ENCODE measurements at regions not wholly inside any gene's neighbourhood (a gene's known extent, or its start where the extent isn't known, plus 50 kb on each side); places are given as distances from the start of the nearest gene placed in this dataset.

GRCh38 chr7:35390146-35390545 lies 136.2 kb upstream of the TBX20 start:
- Histone ChIP-seq H3K36me3 (ENCODE audit: control insufficient read depth, insufficient read depth, low read length) (no peaks in the 10 kb centered on the region), H3K4me2 (ENCODE audit: extremely low read depth, insufficient read depth, low read length) (no peak overlapping the region), H3K4me1 (ENCODE audit: control insufficient read depth, extremely low read depth, insufficient read depth, low read length) (no peaks in the 10 kb centered on the region), H2AFZ (ENCODE audit: low read length) (no peak overlapping the region), H3K4me3 (replicated peaks in 1 of 4; ENCODE audit: control extremely low read depth in 1 of 4, insufficient read depth in 1 of 4, low read depth in 3 of 4, low read length in 4 of 4) (no peak overlapping the region), H3K79me2 (ENCODE audit: control insufficient read depth, insufficient read depth, low read length) (no peaks in the 10 kb centered on the region), H3K27ac (ENCODE audit: insufficient read depth, low read length) (no peak overlapping the region), H3K27me3 (ENCODE audit: control insufficient read depth, insufficient read depth, low read length) (no peaks in the 10 kb centered on the region), H4K20me1 (ENCODE audit: control insufficient read depth, extremely low read depth, insufficient read depth, low read length) (no peaks in the 10 kb centered on the region), H3K9ac (ENCODE audit: insufficient read depth, low read length) (no peak overlapping the region), H3K9me3 (ENCODE audit: control insufficient read depth, insufficient read depth, low read depth, low read length) (no peaks in the 10 kb centered on the region)
- TF ChIP-seq EZH2 (IDR thresholded peaks at IDR 0.05; ENCODE audit: low read length, missing control alignments) (no peak), CTCF (conservative IDR thresholded peaks at IDR 0.05 in 1 of 2, IDR thresholded peaks at IDR 0.05 in 1 of 2; ENCODE audit: low read depth in 1 of 2, low read length in 2 of 2) (no peak)
- DNase-seq (ENCODE audit: low read depth in 2 of 2): no peak

- Histone ChIP-seq H3K4me1 (ENCODE audit: control insufficient read depth, extremely low read depth, insufficient read depth, low read length) (no peaks in the 10 kb centered on the region), H3K79me2 (ENCODE audit: control insufficient read depth, insufficient read depth, low read length) (no peaks in the 10 kb centered on the region), H3K27ac (ENCODE audit: insufficient read depth, low read length) (no peak overlapping the region), H3K36me3 (ENCODE audit: control insufficient read depth, insufficient read depth, low read length) (no peaks in the 10 kb centered on the region), H2AFZ (ENCODE audit: low read length) (no peak overlapping the region), H3K9me3 (ENCODE audit: control insufficient read depth, insufficient read depth, low read depth, low read length) (no peaks in the 10 kb centered on the region), H3K4me3 (replicated peaks in 1 of 4; ENCODE audit: control extremely low read depth in 1 of 4, insufficient read depth in 1 of 4, low read depth in 3 of 4, low read length in 4 of 4) (no peak overlapping the region), H3K4me2 (ENCODE audit: extremely low read depth, insufficient read depth, low read length) (no peak overlapping the region), H3K9ac (ENCODE audit: insufficient read depth, low read length) (no peak overlapping the region), H3K27me3 (ENCODE audit: control insufficient read depth, insufficient read depth, low read length) (no peaks in the 10 kb centered on the region), H4K20me1 (ENCODE audit: control insufficient read depth, extremely low read depth, insufficient read depth, low read length) (no peaks in the 10 kb centered on the region)
- no peak for DNase-seq (ENCODE audit: low read depth in 2 of 2)
- TF ChIP-seq CTCF (conservative IDR thresholded peaks at IDR 0.05 in 1 of 2, IDR thresholded peaks at IDR 0.05 in 1 of 2; ENCODE audit: low read depth in 1 of 2, low read length in 2 of 2) (no peak), EZH2 (IDR thresholded peaks at IDR 0.05; ENCODE audit: low read length, missing control alignments) (no peak)
Observed at GRCh38 chr7:35389636-35390035, 135.7 kb upstream of the TBX20 start.

- TF ChIP-seq CTCF (conservative IDR thresholded peaks at IDR 0.05 in 1 of 2, IDR thresholded peaks at IDR 0.05 in 1 of 2; ENCODE audit: low read depth in 1 of 2, low read length in 2 of 2): no peak
- no peak for TF ChIP-seq EZH2 (IDR thresholded peaks at IDR 0.05; ENCODE audit: low read length, missing control alignments)
Observed at GRCh38 chr7:35386816-35387706, 133.2 kb upstream of the TBX20 start.

More at GRCh38 chr7:35386816-35387706, 133.2 kb upstream of the TBX20 start:
- no peaks in the 10 kb centered on the region for H3K27me3 ChIP-seq (ENCODE audit: control insufficient read depth, insufficient read depth, low read length)
- no peak overlapping the region for H3K4me3 ChIP-seq (replicated peaks in 1 of 4; ENCODE audit: control extremely low read depth in 1 of 4, insufficient read depth in 1 of 4, low read depth in 3 of 4, low read length in 4 of 4)
- no peak overlapping the region for H2AFZ ChIP-seq (ENCODE audit: low read length)
- no peak overlapping the region for H3K4me2 ChIP-seq (ENCODE audit: extremely low read depth, insufficient read depth, low read length)
- no peak for DNase-seq (ENCODE audit: low read depth in 2 of 2)
- H3K9ac ChIP-seq (ENCODE audit: insufficient read depth, low read length): no peak overlapping the region
- H4K20me1 ChIP-seq (ENCODE audit: control insufficient read depth, extremely low read depth, insufficient read depth, low read length): no peaks in the 10 kb centered on the region
- H3K27ac ChIP-seq (ENCODE audit: insufficient read depth, low read length): no peak overlapping the region
- H3K9me3 ChIP-seq (ENCODE audit: control insufficient read depth, insufficient read depth, low read depth, low read length): no peaks in the 10 kb centered on the region
- no peaks in the 10 kb centered on the region for H3K36me3 ChIP-seq (ENCODE audit: control insufficient read depth, insufficient read depth, low read length)
- H3K4me1 ChIP-seq (ENCODE audit: control insufficient read depth, extremely low read depth, insufficient read depth, low read length): no peaks in the 10 kb centered on the region
- no peaks in the 10 kb centered on the region for H3K79me2 ChIP-seq (ENCODE audit: control insufficient read depth, insufficient read depth, low read length)
